Endodermal cell (in vitro differentiated cells): ENCODE measurements at regions not wholly inside any gene's neighbourhood (a gene's known extent, or its start where the extent isn't known, plus 50 kb on each side); places are given as distances from the start of the nearest gene placed in this dataset.

ENCODE experiments used
- DNase-seq: peaks from one replicate; pipeline ENCODE4 v3.0.0-alpha.2; 2017
- H3K27ac ChIP-seq: 2 replicates; pipeline ENCODE4 v1.5.1; 2013; ENCODE audit warnings: mild to moderate bottlenecking, low read depth, low read length, moderate library complexity
- H3K27me3 ChIP-seq: 2 replicates; pipeline ENCODE4 v1.6.1; 2013; ENCODE audit warnings: mild to moderate bottlenecking, low read length, moderate library complexity; ENCODE audit not compliant: insufficient read depth, control insufficient read depth, poor library complexity, severe bottlenecking
- H3K36me3 ChIP-seq: 2 replicates; pipeline ENCODE4 v1.7.0; 2013; ENCODE audit warnings: mild to moderate bottlenecking, low read length, moderate library complexity; ENCODE audit not compliant: control insufficient read depth, insufficient read depth
- H3K4me1 ChIP-seq: one replicate; pipeline ENCODE4 v1.7.0; 2013; ENCODE audit warnings: low read length; ENCODE audit not compliant: control insufficient read depth, insufficient read depth
- H3K4me3 ChIP-seq: 2 replicates; pipeline ENCODE4 v1.5.1; 2013; ENCODE audit warnings: mild to moderate bottlenecking, low read length, moderate library complexity
- H3K9ac ChIP-seq: 2 replicates; pipeline ENCODE4 v1.6.1; 2013; ENCODE audit warnings: mild to moderate bottlenecking, low read length, moderate library complexity; ENCODE audit not compliant: poor library complexity, severe bottlenecking; ENCODE audit errors: extremely low read depth
- H3K9me3 ChIP-seq: 2 replicates; pipeline ENCODE4 v1.6.1; 2013; ENCODE audit warnings: mild to moderate bottlenecking, low read length, moderate library complexity; ENCODE audit not compliant: control insufficient read depth
- H3K27ac Mint-ChIP-seq: 2 replicates; pipeline ENCODE4 v1.8.0; 2020; ENCODE audit warnings: mixed read lengths
- H3K27me3 Mint-ChIP-seq: 2 replicates; pipeline ENCODE4 v1.8.0; 2021; ENCODE audit warnings: mild to moderate bottlenecking, mixed read lengths; ENCODE audit not compliant: insufficient read depth
- H3K36me3 Mint-ChIP-seq: 2 replicates; pipeline ENCODE4 v1.8.0; 2020; ENCODE audit warnings: low read depth, mixed read lengths
- H3K4me1 Mint-ChIP-seq: 2 replicates; pipeline ENCODE4 v1.8.0; 2020; ENCODE audit warnings: mixed read lengths
- H3K4me3 Mint-ChIP-seq: 2 replicates; pipeline ENCODE4 v1.8.0; 2020; ENCODE audit warnings: mild to moderate bottlenecking, moderate library complexity, mixed read lengths
- H3K9me3 Mint-ChIP-seq: 2 replicates; pipeline ENCODE4 v1.8.0; 2020; ENCODE audit warnings: mild to moderate bottlenecking, mixed read lengths
- CTCF ChIP-seq: fragments of 200-600 bp; sonication (generic); conservative IDR thresholded peaks from 2 replicates; pipeline ENCODE4 v1.5.0; 2021; ENCODE audit warnings: antibody characterized with exemption, mild to moderate bottlenecking
- WGBS, 2 experiments: methylation state at CpG; one replicate each; pipeline versions ENCODE4 v1.1.5 to v1.1.7; 2013; ENCODE audit warnings: missing lambda C conversion rate in 2 of 2, mixed read lengths in 1 of 2; ENCODE audit not compliant: insufficient coverage in 1 of 2, insufficient read length in 1 of 2; 5-methylcytosine and 5-hydroxymethylcytosine counted together

- Mint-ChIP-seq H3K27me3 (peaks cover 3% of the 10 kb centered on the region), H3K4me3 (no peak overlapping the region), H3K27ac (no peak overlapping the region), H3K36me3 (no peaks in the 10 kb centered on the region), H3K4me1 (no peaks in the 10 kb centered on the region), H3K9me3 (peaks cover 8% of the 10 kb centered on the region)
- Histone ChIP-seq H3K9me3 (peaks cover 19% of the 10 kb centered on the region), H3K9ac (no peak overlapping the region), H3K4me1 (no peaks in the 10 kb centered on the region), H3K4me3 (no peak overlapping the region), H3K36me3 (no peaks in the 10 kb centered on the region), H3K27ac (no peak overlapping the region), H3K27me3 (no peaks in the 10 kb centered on the region)
- WGBS, 2 experiments = 60 to 100% methylated on average over 1 to 3 of the region's 3 CpGs
- DNase-seq = no peak
- TF ChIP-seq CTCF = no peak
Observed at GRCh38 chr6:159328052-159328451, 158.9 kb downstream of the FNDC1 start.

- no peak for TF ChIP-seq CTCF
- Histone ChIP-seq H3K4me1 (no peaks in the 10 kb centered on the region), H3K36me3 (no peaks in the 10 kb centered on the region), H3K27me3 (no peaks in the 10 kb centered on the region), H3K9ac (no peak overlapping the region), H3K27ac (no peak overlapping the region), H3K9me3 (peaks cover 7% of the 10 kb centered on the region), H3K4me3 (no peak overlapping the region)
- peaks cover 7% of the 10 kb centered on the region for H3K27me3 Mint-ChIP-seq
- no peaks in the 10 kb centered on the region for H3K36me3 Mint-ChIP-seq
- DNase-seq = no peak
- 88 to 98% methylated on average over 8 to 9 of the region's 9 CpGs for WGBS, 2 experiments
- H3K4me1 Mint-ChIP-seq = no peaks in the 10 kb centered on the region
- no peak overlapping the region for H3K4me3 Mint-ChIP-seq
- H3K27ac Mint-ChIP-seq = no peak overlapping the region
- no peaks in the 10 kb centered on the region for H3K9me3 Mint-ChIP-seq
Observed at GRCh38 chr6:159325476-159325875, 156.3 kb downstream of the FNDC1 start.

GRCh38 chr6:159324596-159324995, 155.4 kb downstream of the FNDC1 start:
- Mint-ChIP-seq H3K36me3 (no peaks in the 10 kb centered on the region), H3K4me3 (no peak overlapping the region), H3K9me3 (no peaks in the 10 kb centered on the region), H3K4me1 (no peaks in the 10 kb centered on the region), H3K27me3 (peaks cover 7% of the 10 kb centered on the region), H3K27ac (no peak overlapping the region)
- no peaks in the 10 kb centered on the region for H3K27me3 ChIP-seq
- no peak overlapping the region for H3K9ac ChIP-seq
- H3K4me1 ChIP-seq = no peaks in the 10 kb centered on the region
- no peaks in the 10 kb centered on the region for H3K36me3 ChIP-seq
- no peak for TF ChIP-seq CTCF
- no peak overlapping the region for H3K27ac ChIP-seq
- DNase-seq = no peak
- peaks cover 7% of the 10 kb centered on the region for H3K9me3 ChIP-seq
- WGBS, 2 experiments = 76% methylated on average over 2 of the region's 2 CpGs; no CpG with 5 or more reads in 1 of the 2 experiments
- H3K4me3 ChIP-seq = no peak overlapping the region
